ENCODE measurements at regions not wholly inside any gene's neighbourhood (a gene's known extent, or its start where the extent isn't known, plus 50 kb on each side); places are given as distances from the start of the nearest gene placed in this dataset.

GRCh38 chr6:22949967-22950366 is 380.6 kb downstream of the HDGFL1 start:
- TF ChIP-seq EP300 (IDR thresholded peaks at IDR 0.05): no peak
- TF ChIP-seq CTCF (IDR thresholded peaks at IDR 0.05): no peak
- no peak for TF ChIP-seq POLR2AphosphoS5 (IDR thresholded peaks at IDR 0.05)
- TF ChIP-seq POLR2A (IDR thresholded peaks at IDR 0.05): no peak
- DNase-seq: peak in 1 of 2 donors; percentile 55

GRCh38 chr6:22952097-22952496 is 382.7 kb downstream of the HDGFL1 start:
- TF ChIP-seq EP300 (IDR thresholded peaks at IDR 0.05): no peak
- no peak for TF ChIP-seq POLR2A (IDR thresholded peaks at IDR 0.05)
- no peak for TF ChIP-seq CTCF (IDR thresholded peaks at IDR 0.05)
- no peak for TF ChIP-seq POLR2AphosphoS5 (IDR thresholded peaks at IDR 0.05)
- no peak overlapping the region for H3K4me3 ChIP-seq
- DNase-seq: peak in 1 of 2 donors; percentile 61

More at GRCh38 chr6:22949967-22950366, 380.6 kb downstream of the HDGFL1 start:
- H3K27ac ChIP-seq: no peak overlapping the region
- H3K9me3 ChIP-seq: no peaks in the 10 kb centered on the region
- H3K4me3 ChIP-seq: no peak overlapping the region
- 21 to 49% (median 29%) methylated on average over 1 of the region's 1 CpG for WGBS, 5 donors
- H3K27me3 ChIP-seq: no peaks in the 10 kb centered on the region
- intact Hi-C loops (cut with DNase I; ENCODE audit: low total_unique reads): no loop called here
- H3K4me1 ChIP-seq: peaks cover 0 to 5% (median under 1%) of the 10 kb centered on the region in 4 donors
- H3K36me3 ChIP-seq: no peaks in the 10 kb centered on the region

GRCh38 chr6:22954749-22955385 is 385.5 kb downstream of the HDGFL1 start:
- WGBS, 5 donors: 5 to 18% (median 7%) methylated on average over 5 of the region's 5 CpGs
- intact Hi-C loops (cut with DNase I; ENCODE audit: low total_unique reads): no loop called here
- peak overlapping the region in 3 of 4 donors; percentile 20 to 27 (median 22) for H3K4me3 ChIP-seq
- H3K9me3 ChIP-seq: no peaks in the 10 kb centered on the region
- no peak for TF ChIP-seq POLR2A (IDR thresholded peaks at IDR 0.05)
- no peak for TF ChIP-seq EP300 (IDR thresholded peaks at IDR 0.05)
- no peak for TF ChIP-seq CTCF (IDR thresholded peaks at IDR 0.05)
- TF ChIP-seq POLR2AphosphoS5 (IDR thresholded peaks at IDR 0.05): no peak
- peak in 1 of 2 donors; percentile 25 for DNase-seq
- H3K36me3 ChIP-seq: no peaks in the 10 kb centered on the region
- peaks cover 0 to 22% (median 15%) of the 10 kb centered on the region in 4 donors for H3K4me1 ChIP-seq
- no peaks in the 10 kb centered on the region for H3K27me3 ChIP-seq
- H3K27ac ChIP-seq: peak overlapping the region in 4 of 5 donors; percentile 18 to 74 (median 67)

More at GRCh38 chr6:22952097-22952496, 382.7 kb downstream of the HDGFL1 start:
- Histone ChIP-seq H3K27ac (peak overlapping the region in 1 of 5 donors; percentile 21), H3K36me3 (no peaks in the 10 kb centered on the region), H3K27me3 (no peaks in the 10 kb centered on the region), H3K4me1 (peaks cover 0 to 22% (median 15%) of the 10 kb centered on the region in 4 donors), H3K9me3 (no peaks in the 10 kb centered on the region)
- intact Hi-C loops (cut with DNase I; ENCODE audit: low total_unique reads): no loop called here
- 48 to 84% (median 70%) methylated on average over 4 of the region's 4 CpGs for WGBS, 5 donors

- 18 to 32% (median 24%) methylated on average over 6 of the region's 6 CpGs for WGBS, 5 donors
Measured at GRCh38 chr6:22956029-22956681, 386.8 kb downstream of the HDGFL1 start.

More at GRCh38 chr6:22956029-22956681, 386.8 kb downstream of the HDGFL1 start:
- H3K36me3 ChIP-seq: no peaks in the 10 kb centered on the region
- DNase-seq: peak in 1 of 2 donors; percentile 78
- TF ChIP-seq POLR2AphosphoS5 (IDR thresholded peaks at IDR 0.05) (peak in 1 of 3 donors; percentile 47), EP300 (IDR thresholded peaks at IDR 0.05) (no peak)
- H3K4me1 ChIP-seq: peaks cover 0 to 22% (median 15%) of the 10 kb centered on the region in 4 donors
- H3K4me3 ChIP-seq: no peak overlapping the region
- no peaks in the 10 kb centered on the region for H3K27me3 ChIP-seq
- H3K9me3 ChIP-seq: no peaks in the 10 kb centered on the region
- intact Hi-C loops (cut with DNase I; ENCODE audit: low total_unique reads): no loop called here
- H3K27ac ChIP-seq: peak overlapping the region in 3 of 5 donors; percentile 64 to 74 (median 70)

All from stomach (tissue), 8 donors.